ENCODE measurements at regions not wholly inside any gene's neighbourhood (a gene's known extent, or its start where the extent isn't known, plus 50 kb on each side); places are given as distances from the start of the nearest gene placed in this dataset.

DNA sequence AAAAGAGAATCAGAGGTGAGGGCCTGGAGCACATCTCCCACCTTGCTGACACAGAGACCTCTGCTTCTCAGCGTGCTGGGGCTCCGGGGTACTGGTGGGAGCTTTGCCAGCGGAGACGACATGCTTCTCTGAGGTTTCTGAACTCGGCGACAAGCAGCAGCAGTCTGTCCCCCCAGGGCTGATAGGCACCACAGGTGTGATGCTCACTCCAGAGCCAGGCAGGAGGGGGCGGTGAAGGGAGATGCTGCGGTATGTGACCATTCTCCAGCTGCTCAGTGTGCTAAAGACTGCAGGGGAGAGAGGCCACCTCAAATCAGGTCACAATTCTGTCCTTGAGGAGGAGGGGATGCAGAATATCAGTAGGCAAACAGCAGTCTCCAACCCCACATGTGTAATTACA is 219.9 kb downstream of the ALDH8A1 start:
- H3K36me3 ChIP-seq (ENCODE audit: control insufficient read depth, insufficient read depth, low read length): no peaks in the 10 kb centered on the region
- H3K9me3 ChIP-seq (ENCODE audit: control insufficient read depth, low read length): no peaks in the 10 kb centered on the region
- no peaks in the 10 kb centered on the region for H3K27me3 ChIP-seq (ENCODE audit: control insufficient read depth, insufficient read depth, low read length)
- H3K4me3 ChIP-seq (ENCODE audit: low read length): no peak overlapping the region
- H3K9ac ChIP-seq (ENCODE audit: low read length): no peak overlapping the region
- H3K4me1 ChIP-seq (ENCODE audit: control insufficient read depth, insufficient read depth, low read length): peaks cover 5% of the 10 kb centered on the region

GRCh38 chr6:134729561-134729960 is 220.3 kb downstream of the ALDH8A1 start:
- no peaks in the 10 kb centered on the region for H3K27me3 ChIP-seq (ENCODE audit: control insufficient read depth, insufficient read depth, low read length)
- H3K4me3 ChIP-seq (ENCODE audit: low read length): no peak overlapping the region
- H3K9ac ChIP-seq (ENCODE audit: low read length): no peak overlapping the region
- H3K4me1 ChIP-seq (ENCODE audit: control insufficient read depth, insufficient read depth, low read length): peaks cover 2% of the 10 kb centered on the region
- H3K9me3 ChIP-seq (ENCODE audit: control insufficient read depth, low read length): no peaks in the 10 kb centered on the region
- H3K36me3 ChIP-seq (ENCODE audit: control insufficient read depth, insufficient read depth, low read length): no peaks in the 10 kb centered on the region

DNA sequence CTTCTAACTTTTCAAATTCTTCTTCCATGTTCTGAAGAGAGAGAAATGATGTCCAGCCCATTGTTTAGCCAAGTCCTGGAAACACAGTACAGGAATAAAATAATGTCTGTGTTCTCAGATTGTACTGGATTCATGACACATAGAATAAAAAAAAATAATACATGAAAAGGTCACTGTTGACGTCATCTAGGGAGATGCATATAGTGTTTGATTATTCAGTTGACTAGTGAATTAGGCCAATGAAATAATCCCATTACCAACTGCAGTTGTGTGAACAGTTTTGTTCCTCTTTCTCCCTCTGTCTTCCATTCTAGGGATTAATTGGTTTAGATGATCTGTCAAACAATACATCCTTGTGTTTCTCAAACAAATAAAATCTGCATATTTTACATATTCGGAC is 222.8 kb downstream of the ALDH8A1 start:
- no peak overlapping the region for H3K9ac ChIP-seq (ENCODE audit: low read length)
- no peaks in the 10 kb centered on the region for H3K4me1 ChIP-seq (ENCODE audit: control insufficient read depth, insufficient read depth, low read length)
- H3K27me3 ChIP-seq (ENCODE audit: control insufficient read depth, insufficient read depth, low read length): no peaks in the 10 kb centered on the region

DNA sequence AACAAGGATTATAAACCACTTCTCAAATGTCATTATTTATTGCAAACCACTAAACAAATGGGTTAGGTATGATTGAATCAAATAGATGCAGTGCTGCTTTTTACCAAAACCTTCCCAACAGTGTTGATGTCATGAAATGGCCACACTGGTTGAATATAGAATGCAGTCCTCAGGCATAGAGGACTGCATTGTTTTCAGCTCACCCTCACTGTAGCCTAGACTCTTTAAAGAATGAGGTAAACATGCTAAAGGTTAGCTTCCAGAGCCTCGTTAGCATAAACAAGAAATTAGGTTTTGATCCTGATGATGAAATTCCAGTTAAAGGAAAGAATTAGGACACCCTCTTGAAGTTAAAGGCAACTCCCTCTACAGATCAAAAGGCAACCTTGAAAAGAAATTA is 224.3 kb downstream of the ALDH8A1 start:
- no peaks in the 10 kb centered on the region for H3K4me1 ChIP-seq (ENCODE audit: control insufficient read depth, insufficient read depth, low read length)
- no peaks in the 10 kb centered on the region for H3K9me3 ChIP-seq (ENCODE audit: control insufficient read depth, low read length)
- H3K9ac ChIP-seq (ENCODE audit: low read length): no peak overlapping the region
- H3K27me3 ChIP-seq (ENCODE audit: control insufficient read depth, insufficient read depth, low read length): no peaks in the 10 kb centered on the region
- H3K36me3 ChIP-seq (ENCODE audit: control insufficient read depth, insufficient read depth, low read length): no peaks in the 10 kb centered on the region
- no peak overlapping the region for H3K4me3 ChIP-seq (ENCODE audit: low read length)

More for the DNA sequence above, 222.8 kb downstream of the ALDH8A1 start:
- Histone ChIP-seq H3K36me3 (ENCODE audit: control insufficient read depth, insufficient read depth, low read length) (no peaks in the 10 kb centered on the region), H3K9me3 (ENCODE audit: control insufficient read depth, low read length) (no peaks in the 10 kb centered on the region), H3K4me3 (ENCODE audit: low read length) (no peak overlapping the region)

GRCh38 chr6:134724771-134725340 is 225.0 kb downstream of the ALDH8A1 start:
- H3K36me3 ChIP-seq (ENCODE audit: control insufficient read depth, insufficient read depth, low read length): no peaks in the 10 kb centered on the region
- H3K4me1 ChIP-seq (ENCODE audit: control insufficient read depth, insufficient read depth, low read length): no peaks in the 10 kb centered on the region
- no peaks in the 10 kb centered on the region for H3K27me3 ChIP-seq (ENCODE audit: control insufficient read depth, insufficient read depth, low read length)
- H3K9ac ChIP-seq (ENCODE audit: low read length): no peak overlapping the region
- no peak overlapping the region for H3K4me3 ChIP-seq (ENCODE audit: low read length)
- H3K9me3 ChIP-seq (ENCODE audit: control insufficient read depth, low read length): no peaks in the 10 kb centered on the region

DNA sequence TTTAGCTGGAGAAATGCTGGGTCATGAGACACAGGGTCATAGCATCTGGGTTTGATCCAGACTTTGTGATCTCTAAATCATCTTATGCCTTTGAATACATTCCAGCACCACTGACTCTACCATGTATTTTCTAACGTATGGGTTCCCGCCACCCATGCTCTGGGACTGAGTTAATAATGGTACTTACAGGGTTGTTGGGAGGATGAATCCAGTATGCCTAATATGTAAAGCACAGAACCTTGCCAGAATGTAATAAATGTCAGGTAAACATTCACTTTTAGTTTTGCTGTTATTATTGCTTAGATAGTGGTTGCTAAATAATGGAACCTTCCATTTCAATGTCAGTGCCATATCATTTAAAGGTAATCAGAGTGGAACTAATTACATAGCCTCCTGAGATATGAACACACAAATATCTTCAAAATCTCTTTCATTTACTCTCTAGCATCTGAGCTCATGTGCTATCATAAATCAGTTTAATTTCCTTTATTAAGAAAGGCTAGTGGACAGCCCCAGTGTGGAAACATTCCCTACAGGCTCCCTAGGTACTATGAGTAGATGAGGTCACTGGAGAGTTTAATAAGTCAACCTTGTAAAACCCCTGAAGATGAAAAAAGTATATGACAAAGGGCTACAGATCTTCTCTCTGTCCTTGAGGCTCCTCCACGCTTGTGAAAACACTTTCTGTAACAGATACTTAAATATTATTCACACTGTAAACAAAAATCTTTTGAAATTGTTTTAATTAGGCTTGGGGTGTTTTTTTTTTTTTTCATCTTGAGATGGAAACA is 226.6 kb downstream of the ALDH8A1 start:
- no peak overlapping the region for H3K9ac ChIP-seq (ENCODE audit: low read length)
- no peaks in the 10 kb centered on the region for H3K36me3 ChIP-seq (ENCODE audit: control insufficient read depth, insufficient read depth, low read length)
- H3K9me3 ChIP-seq (ENCODE audit: control insufficient read depth, low read length): no peaks in the 10 kb centered on the region
- no peaks in the 10 kb centered on the region for H3K27me3 ChIP-seq (ENCODE audit: control insufficient read depth, insufficient read depth, low read length)
- H3K4me3 ChIP-seq (ENCODE audit: low read length): no peak overlapping the region
- no peaks in the 10 kb centered on the region for H3K4me1 ChIP-seq (ENCODE audit: control insufficient read depth, insufficient read depth, low read length)

DNA sequence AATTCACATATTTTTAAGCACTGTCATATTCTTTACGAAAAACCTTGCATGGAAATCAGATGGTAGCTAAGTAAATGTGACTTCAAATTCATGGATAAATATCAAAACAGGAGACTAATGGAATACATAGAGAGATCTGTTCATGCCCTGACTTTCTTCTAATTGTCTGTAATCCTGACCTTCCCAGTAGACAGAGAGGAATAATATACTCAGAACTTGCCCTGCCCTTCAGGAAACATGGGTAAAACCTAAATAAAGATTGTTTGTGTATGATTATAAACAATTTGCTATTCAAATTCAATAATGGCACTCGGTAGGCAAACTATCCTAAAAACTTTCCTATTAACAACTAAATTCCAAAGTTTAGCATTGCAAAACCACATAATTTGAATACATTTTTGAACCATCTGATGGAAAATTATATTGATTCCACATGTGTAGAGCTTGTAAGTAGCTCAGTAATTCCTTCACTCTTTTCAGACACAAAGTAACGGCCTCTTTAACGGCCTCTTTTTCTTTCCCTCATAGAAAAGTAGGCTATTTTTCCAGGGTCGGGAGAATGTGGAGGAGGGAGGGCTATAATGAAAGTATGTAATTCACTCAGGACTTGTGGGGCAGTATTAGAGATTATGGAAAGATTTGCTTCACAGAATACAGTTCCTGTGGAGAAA is 227.6 kb downstream of the ALDH8A1 start:
- Histone ChIP-seq H3K36me3 (ENCODE audit: control insufficient read depth, insufficient read depth, low read length) (no peaks in the 10 kb centered on the region), H3K9me3 (ENCODE audit: control insufficient read depth, low read length) (no peaks in the 10 kb centered on the region), H3K4me1 (ENCODE audit: control insufficient read depth, insufficient read depth, low read length) (no peaks in the 10 kb centered on the region), H3K4me3 (ENCODE audit: low read length) (no peak overlapping the region), H3K27me3 (ENCODE audit: control insufficient read depth, insufficient read depth, low read length) (no peaks in the 10 kb centered on the region), H3K9ac (ENCODE audit: low read length) (no peak overlapping the region)

DNA sequence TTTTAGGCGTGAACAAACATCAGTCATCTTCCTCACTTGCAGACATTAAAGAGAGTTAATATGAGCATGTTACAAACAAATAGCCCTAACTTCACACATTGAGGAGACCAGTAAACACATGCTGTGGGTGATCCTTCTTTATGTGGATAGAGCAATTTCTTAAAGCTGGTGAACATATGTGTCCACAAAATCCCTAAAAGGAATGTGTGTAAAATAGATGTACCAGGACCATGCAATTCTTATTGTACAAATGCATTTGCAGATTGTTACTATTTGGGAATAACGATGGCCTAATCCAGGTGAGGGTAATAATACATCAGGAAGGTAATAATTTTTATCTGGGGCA is 228.9 kb downstream of the ALDH8A1 start:
- Histone ChIP-seq H3K27me3 (ENCODE audit: control insufficient read depth, insufficient read depth, low read length) (no peaks in the 10 kb centered on the region), H3K36me3 (ENCODE audit: control insufficient read depth, insufficient read depth, low read length) (no peaks in the 10 kb centered on the region), H3K4me1 (ENCODE audit: control insufficient read depth, insufficient read depth, low read length) (no peaks in the 10 kb centered on the region), H3K9ac (ENCODE audit: low read length) (no peak overlapping the region), H3K9me3 (ENCODE audit: control insufficient read depth, low read length) (no peaks in the 10 kb centered on the region), H3K4me3 (ENCODE audit: low read length) (no peak overlapping the region)

DNA sequence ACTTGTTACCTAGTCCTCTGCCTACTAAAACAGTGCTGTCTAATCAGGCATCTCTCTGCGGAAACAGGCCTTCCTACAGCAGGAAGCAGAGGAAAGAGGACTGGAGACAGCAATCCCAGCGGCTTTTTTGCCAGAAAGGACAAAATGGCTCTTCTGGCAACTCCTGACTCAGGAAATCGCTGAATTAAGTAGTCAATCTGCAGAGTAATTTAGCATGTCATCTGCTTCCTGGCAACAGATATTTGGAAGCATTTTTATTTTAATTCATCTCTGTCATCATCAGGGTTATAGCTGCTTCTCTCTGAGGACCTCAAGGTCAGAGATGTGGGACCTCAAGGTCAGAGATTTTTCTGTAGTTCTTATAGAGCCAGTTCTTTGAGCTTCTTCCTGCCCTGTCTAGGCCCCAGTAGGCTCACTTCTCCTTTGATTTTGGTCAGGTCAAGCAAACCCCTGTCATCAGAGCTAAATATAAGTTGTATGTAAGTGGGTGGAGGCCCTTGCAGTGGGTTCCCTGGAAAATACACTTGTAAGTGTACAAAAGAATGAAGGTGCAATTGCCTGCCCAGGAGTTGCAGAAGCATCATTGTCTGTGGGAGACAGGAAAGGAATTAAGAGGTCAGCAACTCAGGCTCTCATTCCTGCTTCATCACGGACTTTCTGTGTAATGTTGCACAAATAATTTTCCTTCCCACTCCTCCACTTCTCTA is 229.4 kb downstream of the ALDH8A1 start:
- no peaks in the 10 kb centered on the region for H3K9me3 ChIP-seq (ENCODE audit: control insufficient read depth, low read length)
- H3K9ac ChIP-seq (ENCODE audit: low read length): no peak overlapping the region
- H3K4me3 ChIP-seq (ENCODE audit: low read length): no peak overlapping the region
- no peaks in the 10 kb centered on the region for H3K36me3 ChIP-seq (ENCODE audit: control insufficient read depth, insufficient read depth, low read length)
- no peaks in the 10 kb centered on the region for H3K4me1 ChIP-seq (ENCODE audit: control insufficient read depth, insufficient read depth, low read length)
- H3K27me3 ChIP-seq (ENCODE audit: control insufficient read depth, insufficient read depth, low read length): no peaks in the 10 kb centered on the region

DNA sequence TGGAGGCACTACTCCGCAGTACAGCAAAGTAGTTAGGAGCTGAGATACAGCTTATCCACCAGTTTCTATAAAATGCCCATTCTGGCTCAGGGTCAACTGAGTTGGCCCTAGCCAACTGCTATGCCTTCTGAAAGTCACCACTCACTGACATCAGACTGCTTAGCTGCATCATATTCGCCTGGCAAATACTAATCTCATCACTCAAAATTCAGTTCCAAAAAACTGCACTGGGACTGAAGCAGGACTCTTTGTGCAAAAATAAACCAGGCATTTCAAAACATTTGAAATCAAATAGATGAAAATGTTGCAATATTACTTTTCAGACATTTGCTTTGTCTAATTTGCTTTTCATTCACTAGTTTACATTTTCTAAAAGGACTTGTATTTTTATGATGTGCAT is 230.0 kb downstream of the ALDH8A1 start:
- Histone ChIP-seq H3K4me1 (ENCODE audit: control insufficient read depth, insufficient read depth, low read length) (no peaks in the 10 kb centered on the region), H3K36me3 (ENCODE audit: control insufficient read depth, insufficient read depth, low read length) (no peaks in the 10 kb centered on the region), H3K27me3 (ENCODE audit: control insufficient read depth, insufficient read depth, low read length) (no peaks in the 10 kb centered on the region), H3K4me3 (ENCODE audit: low read length) (no peak overlapping the region), H3K9ac (ENCODE audit: low read length) (no peak overlapping the region), H3K9me3 (ENCODE audit: control insufficient read depth, low read length) (no peaks in the 10 kb centered on the region)

DNA sequence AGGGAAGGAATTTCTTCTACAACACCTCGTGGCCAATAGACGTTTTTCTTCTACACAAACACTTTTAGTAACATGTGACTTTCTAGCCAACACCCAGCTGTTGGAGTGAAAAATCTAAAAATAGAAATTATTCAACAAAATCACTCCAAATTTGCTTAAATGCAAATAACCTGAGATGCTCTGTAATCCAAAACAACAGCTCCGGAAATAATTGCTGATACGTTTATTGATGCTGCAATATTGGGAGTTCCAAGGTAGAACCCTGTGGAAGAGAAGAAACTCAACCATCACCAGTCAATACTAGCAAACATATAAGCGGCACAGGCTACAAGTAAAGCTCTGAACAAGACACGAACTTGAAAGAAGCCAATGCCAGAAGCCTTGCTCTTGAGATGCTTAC is 230.6 kb downstream of the ALDH8A1 start:
- Histone ChIP-seq H3K4me3 (ENCODE audit: low read length) (no peak overlapping the region), H3K27me3 (ENCODE audit: control insufficient read depth, insufficient read depth, low read length) (no peaks in the 10 kb centered on the region), H3K9ac (ENCODE audit: low read length) (no peak overlapping the region), H3K4me1 (ENCODE audit: control insufficient read depth, insufficient read depth, low read length) (peaks cover 6% of the 10 kb centered on the region), H3K36me3 (ENCODE audit: control insufficient read depth, insufficient read depth, low read length) (no peaks in the 10 kb centered on the region), H3K9me3 (ENCODE audit: control insufficient read depth, low read length) (no peaks in the 10 kb centered on the region)

GRCh38 chr6:134714679-134715078 is 235.2 kb downstream of the ALDH8A1 start:
- Histone ChIP-seq H3K4me3 (ENCODE audit: low read length) (no peak overlapping the region), H3K9me3 (ENCODE audit: control insufficient read depth, low read length) (no peaks in the 10 kb centered on the region), H3K4me1 (ENCODE audit: control insufficient read depth, insufficient read depth, low read length) (peaks cover 6% of the 10 kb centered on the region), H3K27me3 (ENCODE audit: control insufficient read depth, insufficient read depth, low read length) (no peaks in the 10 kb centered on the region), H3K9ac (ENCODE audit: low read length) (no peak overlapping the region), H3K36me3 (ENCODE audit: control insufficient read depth, insufficient read depth, low read length) (no peaks in the 10 kb centered on the region)
